ENCODE measurements at regions not wholly inside any gene's neighbourhood (a gene's known extent, or its start where the extent isn't known, plus 50 kb on each side); places are given as distances from the start of the nearest gene placed in this dataset.

DNA sequence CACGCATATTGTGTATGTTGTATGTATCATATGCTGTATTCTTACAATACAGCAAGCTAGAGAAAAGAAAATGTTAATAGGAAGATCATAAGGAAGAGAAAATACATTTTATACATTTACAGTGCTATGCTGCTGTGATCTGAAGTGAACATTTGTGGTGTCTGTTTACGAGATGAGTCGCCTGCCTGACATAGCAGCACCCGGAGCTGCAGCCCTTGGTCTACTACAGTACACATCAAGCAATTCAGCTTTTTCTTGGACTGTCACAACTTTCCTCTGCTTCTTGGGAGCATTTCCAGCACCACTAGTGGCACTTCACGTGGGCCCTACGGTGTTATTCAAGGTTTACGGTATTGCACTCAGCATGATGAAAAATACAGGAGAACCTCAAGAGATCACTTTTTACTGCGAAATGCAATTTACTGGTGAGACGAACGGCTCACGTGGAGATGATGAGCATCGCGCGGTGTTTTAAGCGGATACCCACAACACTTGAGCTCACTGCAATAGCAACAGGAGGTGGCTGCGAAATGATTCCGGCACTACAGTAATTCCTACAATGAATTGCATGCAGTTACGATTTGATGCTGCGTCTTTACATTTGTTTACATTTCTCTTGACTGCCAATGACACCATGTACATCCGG, 308.4 kb downstream of the FGF9 start:
- Histone ChIP-seq H3K27me3 (ENCODE audit: insufficient read depth) (no peaks in the 10 kb centered on the region; the same call in 1 of the 2 replicates), H2AFZ (ENCODE audit: low read depth) (no peak overlapping the region), H3K9me2 (no peaks in the 10 kb centered on the region), H3K9me3 (no peaks in the 10 kb centered on the region), H3K4me1 (ENCODE audit: control insufficient read depth in 1 of 2, insufficient read depth in 2 of 2, low read depth in 1 of 2, low read length in 1 of 2) (no peaks in the 10 kb centered on the region), H3K79me2 (ENCODE audit: insufficient read depth) (no peaks in the 10 kb centered on the region), H3K27ac (ENCODE audit: low read depth in 2 of 2, low read length in 1 of 2) (no peak overlapping the region), H3K4me2 (no peak overlapping the region), H3K4me3 (ENCODE audit: low read depth in 2 of 2, low read length in 1 of 2) (no peak overlapping the region), H3F3A (replicated peaks; ENCODE audit: insufficient read depth) (no peaks in the 10 kb centered on the region), H4K20me1 (ENCODE audit: insufficient read depth) (no peaks in the 10 kb centered on the region), H3K36me3 (replicated peaks in 1 of 2; ENCODE audit: control insufficient read depth in 1 of 2, insufficient read depth in 2 of 2, low read length in 1 of 2) (no peaks in the 10 kb centered on the region), H3K9ac (no peak overlapping the region)
- CTCF ChIA-PET, result interaction anchor here (0.8 kb wide), 1 partner anchor 25 kb away, joined by 3 read pairs; no protein-coding TSS in a partner anchor
- POLR2A ChIA-PET, result no interaction called here
- TF ChIP-seq MXI1 (IDR thresholded peaks at IDR 0.05; ENCODE audit: low read depth, low read length) (no peak), RFX5 (IDR thresholded peaks at IDR 0.05; ENCODE audit: low read length) (no peak), NRF1 (IDR thresholded peaks at IDR 0.05; ENCODE audit: low read depth, low read length) (no peak), SMC3 (IDR thresholded peaks at IDR 0.05; ENCODE audit: low read depth, low read length) (no peak), POLR2AphosphoS5 (IDR thresholded peaks at IDR 0.05; ENCODE audit: low read depth, low read length) (no peak), EZH2phosphoT487 (IDR thresholded peaks at IDR 0.05; ENCODE audit: borderline replicate concordance, low read depth) (no peak), MEF2A (IDR thresholded peaks at IDR 0.05; ENCODE audit: borderline replicate concordance, low read depth) (no peak), JUND (IDR thresholded peaks at IDR 0.05) (no peak), FOXJ3 (CRISPR knock-in tag; IDR thresholded peaks at IDR 0.05) (no peak), YY1 (IDR thresholded peaks at IDR 0.05; ENCODE audit: low read depth) (no peak), FOSL2 (IDR thresholded peaks at IDR 0.05; ENCODE audit: borderline replicate concordance, low read depth) (no peak), GABPA (IDR thresholded peaks at IDR 0.05; ENCODE audit: low read depth) (no peak), CHD2 (IDR thresholded peaks at IDR 0.05; ENCODE audit: low read length, partially characterized antibody) (no peak), TCF12 (IDR thresholded peaks at IDR 0.05) (no peak), FOXM1 (IDR thresholded peaks at IDR 0.05; ENCODE audit: low read depth) (no peak), RAD21 (IDR thresholded peaks at IDR 0.05; ENCODE audit: low read length) (no peak), SIN3A (IDR thresholded peaks at IDR 0.05; ENCODE audit: borderline replicate concordance, low read depth, low read length) (no peak)
- TF ChIP-seq, protein P1, sequence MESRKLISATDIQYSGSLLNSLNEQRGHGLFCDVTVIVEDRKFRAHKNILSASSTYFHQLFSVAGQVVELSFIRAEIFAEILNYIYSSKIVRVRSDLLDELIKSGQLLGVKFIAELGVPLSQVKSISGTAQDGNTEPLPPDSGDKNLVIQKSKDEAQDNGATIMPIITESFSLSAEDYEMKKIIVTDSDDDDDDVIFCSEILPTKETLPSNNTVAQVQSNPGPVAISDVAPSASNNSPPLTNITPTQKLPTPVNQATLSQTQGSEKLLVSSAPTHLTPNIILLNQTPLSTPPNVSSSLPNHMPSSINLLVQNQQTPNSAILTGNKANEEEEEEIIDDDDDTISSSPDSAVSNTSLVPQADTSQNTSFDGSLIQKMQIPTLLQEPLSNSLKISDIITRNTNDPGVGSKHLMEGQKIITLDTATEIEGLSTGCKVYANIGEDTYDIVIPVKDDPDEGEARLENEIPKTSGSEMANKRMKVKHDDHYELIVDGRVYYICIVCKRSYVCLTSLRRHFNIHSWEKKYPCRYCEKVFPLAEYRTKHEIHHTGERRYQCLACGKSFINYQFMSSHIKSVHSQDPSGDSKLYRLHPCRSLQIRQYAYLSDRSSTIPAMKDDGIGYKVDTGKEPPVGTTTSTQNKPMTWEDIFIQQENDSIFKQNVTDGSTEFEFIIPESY (IDR thresholded peaks at IDR 0.05; ENCODE audit: borderline replicate concordance, low read depth), result no peak
- TF ChIP-seq, protein P2, sequence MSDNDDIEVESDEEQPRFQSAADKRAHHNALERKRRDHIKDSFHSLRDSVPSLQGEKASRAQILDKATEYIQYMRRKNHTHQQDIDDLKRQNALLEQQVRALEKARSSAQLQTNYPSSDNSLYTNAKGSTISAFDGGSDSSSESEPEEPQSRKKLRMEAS (IDR thresholded peaks at IDR 0.05; ENCODE audit: low read depth), result no peak
- TF ChIP-seq, protein P3, sequence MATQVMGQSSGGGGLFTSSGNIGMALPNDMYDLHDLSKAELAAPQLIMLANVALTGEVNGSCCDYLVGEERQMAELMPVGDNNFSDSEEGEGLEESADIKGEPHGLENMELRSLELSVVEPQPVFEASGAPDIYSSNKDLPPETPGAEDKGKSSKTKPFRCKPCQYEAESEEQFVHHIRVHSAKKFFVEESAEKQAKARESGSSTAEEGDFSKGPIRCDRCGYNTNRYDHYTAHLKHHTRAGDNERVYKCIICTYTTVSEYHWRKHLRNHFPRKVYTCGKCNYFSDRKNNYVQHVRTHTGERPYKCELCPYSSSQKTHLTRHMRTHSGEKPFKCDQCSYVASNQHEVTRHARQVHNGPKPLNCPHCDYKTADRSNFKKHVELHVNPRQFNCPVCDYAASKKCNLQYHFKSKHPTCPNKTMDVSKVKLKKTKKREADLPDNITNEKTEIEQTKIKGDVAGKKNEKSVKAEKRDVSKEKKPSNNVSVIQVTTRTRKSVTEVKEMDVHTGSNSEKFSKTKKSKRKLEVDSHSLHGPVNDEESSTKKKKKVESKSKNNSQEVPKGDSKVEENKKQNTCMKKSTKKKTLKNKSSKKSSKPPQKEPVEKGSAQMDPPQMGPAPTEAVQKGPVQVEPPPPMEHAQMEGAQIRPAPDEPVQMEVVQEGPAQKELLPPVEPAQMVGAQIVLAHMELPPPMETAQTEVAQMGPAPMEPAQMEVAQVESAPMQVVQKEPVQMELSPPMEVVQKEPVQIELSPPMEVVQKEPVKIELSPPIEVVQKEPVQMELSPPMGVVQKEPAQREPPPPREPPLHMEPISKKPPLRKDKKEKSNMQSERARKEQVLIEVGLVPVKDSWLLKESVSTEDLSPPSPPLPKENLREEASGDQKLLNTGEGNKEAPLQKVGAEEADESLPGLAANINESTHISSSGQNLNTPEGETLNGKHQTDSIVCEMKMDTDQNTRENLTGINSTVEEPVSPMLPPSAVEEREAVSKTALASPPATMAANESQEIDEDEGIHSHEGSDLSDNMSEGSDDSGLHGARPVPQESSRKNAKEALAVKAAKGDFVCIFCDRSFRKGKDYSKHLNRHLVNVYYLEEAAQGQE (IDR thresholded peaks at IDR 0.05; ENCODE audit: low read depth, low read length), result no peak
- DNase-seq, result no peak
- 6% methylated on average over 20 of the region's 20 CpGs for WGBS (ENCODE audit: low lambda C conversion rate)

Data from SK-N-SH (cell line).